Ishikawa (cell line): ENCODE measurements at regions not wholly inside any gene's neighbourhood (a gene's known extent, or its start where the extent isn't known, plus 50 kb on each side); places are given as distances from the start of the nearest gene placed in this dataset.

Source experiments
- CEBPB ChIP-seq: IDR thresholded peaks from 2 replicates; pipeline ENCODE4 v1.6.1; 2012
- CREB1 ChIP-seq: IDR thresholded peaks from 2 replicates; pipeline ENCODE4 v1.6.1; 2012; ENCODE audit warnings: low read depth
- EGR1 ChIP-seq: IDR thresholded peaks from 2 replicates; pipeline ENCODE4 v1.6.1; 2012
- EP300 ChIP-seq: IDR thresholded peaks from 2 replicates; pipeline ENCODE4 v1.6.1; 2012; ENCODE audit warnings: borderline replicate concordance
- FOXM1 ChIP-seq: IDR thresholded peaks from 2 replicates; pipeline ENCODE4 v1.6.1; 2012; ENCODE audit warnings: low read depth, borderline replicate concordance
- MAX ChIP-seq: IDR thresholded peaks from 2 replicates; pipeline ENCODE4 v1.6.1; 2012
- NFIC ChIP-seq: IDR thresholded peaks from 2 replicates; pipeline ENCODE4 v1.6.1; 2012
- RAD21 ChIP-seq: IDR thresholded peaks from 2 replicates; pipeline ENCODE4 v1.6.1; 2012; ENCODE audit warnings: low read depth
- REST ChIP-seq: IDR thresholded peaks from 2 replicates; pipeline ENCODE4 v1.6.1; 2012; ENCODE audit warnings: low read depth, mild to moderate bottlenecking
- TAF1 ChIP-seq: IDR thresholded peaks from 2 replicates; pipeline ENCODE4 v1.6.1; 2012; ENCODE audit warnings: low read depth, mild to moderate bottlenecking
- TCF12 ChIP-seq: IDR thresholded peaks from 2 replicates; pipeline ENCODE4 v1.6.1; 2012; ENCODE audit warnings: low read depth
- TEAD4 ChIP-seq: IDR thresholded peaks from 2 replicates; pipeline ENCODE4 v1.6.1; 2012
- USF1 ChIP-seq: IDR thresholded peaks from 2 replicates; pipeline ENCODE4 v1.6.1; 2012
- YY1 ChIP-seq: IDR thresholded peaks from 2 replicates; pipeline ENCODE4 v1.6.1; 2012; ENCODE audit warnings: low read depth
- ZBTB7A ChIP-seq: IDR thresholded peaks from 2 replicates; pipeline ENCODE4 v1.6.1; 2012; ENCODE audit warnings: low read depth

GRCh38 chr14:101017806-101018560, 114.5 kb upstream of the RTL1 start:
- no peak for TF ChIP-seq FOXM1
- no peak for TF ChIP-seq EGR1
- no peak for TF ChIP-seq CREB1
- TF ChIP-seq EP300: no peak
- no peak for TF ChIP-seq TCF12
- no peak for TF ChIP-seq TAF1

GRCh38 chr14:101018561-101019290, 115.2 kb upstream of the RTL1 start:
- TF ChIP-seq YY1: no peak
- no peak for TF ChIP-seq CREB1
- TF ChIP-seq REST: no peak
- no peak for TF ChIP-seq TCF12
- no peak for TF ChIP-seq EP300
- TF ChIP-seq FOXM1: no peak

- TF ChIP-seq MAX (no peak), ZBTB7A (no peak), TCF12 (no peak), FOXM1 (no peak), TEAD4 (no peak), USF1 (no peak), RAD21 (no peak)
Observed at GRCh38 chr14:101019541-101019940, 116.0 kb upstream of the RTL1 start.

GRCh38 chr14:101019990-101020710, 116.6 kb upstream of the RTL1 start:
- no peak for TF ChIP-seq CEBPB
- no peak for TF ChIP-seq TCF12
- no peak for TF ChIP-seq REST
- TF ChIP-seq RAD21: no peak
- TF ChIP-seq TEAD4: no peak
- TF ChIP-seq FOXM1: no peak
- TF ChIP-seq CREB1: no peak
- TF ChIP-seq EGR1: no peak
- TF ChIP-seq EP300: no peak
- TF ChIP-seq YY1: no peak
- TF ChIP-seq NFIC: no peak
- no peak for TF ChIP-seq ZBTB7A
- TF ChIP-seq MAX: no peak
- no peak for TF ChIP-seq USF1

GRCh38 chr14:101020834-101021370, 117.4 kb upstream of the RTL1 start:
- TF ChIP-seq TAF1 (no peak), MAX (no peak), EGR1 (no peak), REST (no peak), CREB1 (no peak), USF1 (no peak), ZBTB7A (no peak), FOXM1 (no peak), CEBPB (no peak), YY1 (no peak), TCF12 (no peak), RAD21 (no peak), TEAD4 (no peak)
